ENCODE measurements at regions not wholly inside any gene's neighbourhood (a gene's known extent, or its start where the extent isn't known, plus 50 kb on each side); places are given as distances from the start of the nearest gene placed in this dataset.

DNA sequence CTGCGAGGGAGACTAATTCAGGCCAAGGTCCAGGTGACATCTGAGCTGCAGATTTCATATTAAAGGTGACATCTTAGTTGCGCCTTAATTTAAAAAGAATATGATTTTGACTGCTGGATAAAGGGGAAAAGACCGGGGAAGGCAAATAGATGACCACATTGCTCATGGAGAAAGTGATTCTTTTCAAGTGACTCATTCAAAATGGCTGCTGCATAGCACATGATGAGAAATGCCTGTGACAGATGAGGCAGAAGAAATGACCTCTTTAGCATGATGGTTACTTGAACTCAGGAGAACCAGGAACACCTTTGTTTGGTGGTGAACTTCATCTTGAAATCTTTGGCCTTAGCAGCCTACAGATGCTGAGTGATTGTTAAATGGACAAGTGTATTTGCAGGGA, 385.8 kb upstream of the TRIB2 start:
- Histone ChIP-seq H3K4me1 (no peaks in the 10 kb centered on the region), H3K9me3 (replicated peaks) (peaks cover 7% of the 10 kb centered on the region), H3K27me3 (ENCODE audit: low read depth) (no peaks in the 10 kb centered on the region), H3K4me3 (no peak overlapping the region), H3K36me3 (no peaks in the 10 kb centered on the region), H3K27ac (replicated peaks) (no peak overlapping the region)
- TF ChIP-seq, protein P1, sequence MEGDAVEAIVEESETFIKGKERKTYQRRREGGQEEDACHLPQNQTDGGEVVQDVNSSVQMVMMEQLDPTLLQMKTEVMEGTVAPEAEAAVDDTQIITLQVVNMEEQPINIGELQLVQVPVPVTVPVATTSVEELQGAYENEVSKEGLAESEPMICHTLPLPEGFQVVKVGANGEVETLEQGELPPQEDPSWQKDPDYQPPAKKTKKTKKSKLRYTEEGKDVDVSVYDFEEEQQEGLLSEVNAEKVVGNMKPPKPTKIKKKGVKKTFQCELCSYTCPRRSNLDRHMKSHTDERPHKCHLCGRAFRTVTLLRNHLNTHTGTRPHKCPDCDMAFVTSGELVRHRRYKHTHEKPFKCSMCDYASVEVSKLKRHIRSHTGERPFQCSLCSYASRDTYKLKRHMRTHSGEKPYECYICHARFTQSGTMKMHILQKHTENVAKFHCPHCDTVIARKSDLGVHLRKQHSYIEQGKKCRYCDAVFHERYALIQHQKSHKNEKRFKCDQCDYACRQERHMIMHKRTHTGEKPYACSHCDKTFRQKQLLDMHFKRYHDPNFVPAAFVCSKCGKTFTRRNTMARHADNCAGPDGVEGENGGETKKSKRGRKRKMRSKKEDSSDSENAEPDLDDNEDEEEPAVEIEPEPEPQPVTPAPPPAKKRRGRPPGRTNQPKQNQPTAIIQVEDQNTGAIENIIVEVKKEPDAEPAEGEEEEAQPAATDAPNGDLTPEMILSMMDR (IDR thresholded peaks at IDR 0.05; ENCODE audit: borderline replicate concordance): no peak
- no peak for DNase-seq
- intact Hi-C loops (cut with micrococcal nuclease): no loop called here

DNA sequence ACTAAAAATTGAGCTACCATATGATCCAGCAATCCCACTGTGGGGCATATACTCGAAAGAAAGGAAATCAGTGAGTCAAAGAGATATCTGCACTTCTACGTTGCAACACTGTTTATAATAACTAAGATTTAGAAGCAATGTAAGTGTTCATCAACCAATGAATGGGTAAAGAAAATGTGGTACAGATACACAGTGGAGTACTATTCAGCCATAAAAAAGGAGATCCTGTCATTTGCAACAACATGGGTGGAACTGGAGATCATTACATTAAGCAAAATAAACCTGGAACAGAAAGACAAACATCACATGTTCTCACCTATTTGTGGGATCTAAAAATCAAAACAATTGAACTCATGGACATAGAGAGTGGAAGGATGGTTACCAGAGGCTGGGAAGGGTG, 385.0 kb upstream of the TRIB2 start:
- no peaks in the 10 kb centered on the region for H3K27me3 ChIP-seq (ENCODE audit: low read depth)
- TF ChIP-seq, protein P1 (IDR thresholded peaks at IDR 0.05; ENCODE audit: borderline replicate concordance): no peak
- no peaks in the 10 kb centered on the region for H3K4me1 ChIP-seq
- no peak for DNase-seq
- H3K36me3 ChIP-seq: no peaks in the 10 kb centered on the region
- no peak overlapping the region for H3K4me3 ChIP-seq
- intact Hi-C loops (cut with micrococcal nuclease): no loop called here
- peaks cover 7% of the 10 kb centered on the region for H3K9me3 ChIP-seq (replicated peaks)
- no peak overlapping the region for H3K27ac ChIP-seq (replicated peaks)

DNA sequence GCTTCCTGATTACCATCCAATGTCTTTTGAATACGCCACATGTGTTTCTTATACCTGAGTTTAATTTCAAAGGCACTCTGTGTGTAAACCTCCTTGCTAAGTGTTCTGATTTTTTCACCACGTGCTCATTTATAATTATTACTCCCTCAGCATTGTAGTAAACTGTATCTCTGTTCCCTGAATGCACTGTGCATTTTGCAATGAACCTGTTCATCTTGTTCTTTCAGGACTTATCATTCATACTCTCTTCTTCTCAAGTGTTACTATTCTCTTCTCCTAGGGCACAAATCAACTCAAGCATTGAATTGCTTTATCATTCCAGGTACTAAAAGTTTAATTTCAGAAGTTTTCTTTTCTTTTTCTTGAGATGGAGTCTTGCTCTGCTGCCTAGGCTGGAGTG, 383.4 kb upstream of the TRIB2 start:
- Histone ChIP-seq H3K27ac (replicated peaks) (no peak overlapping the region), H3K9me3 (replicated peaks) (peaks cover 7% of the 10 kb centered on the region), H3K27me3 (ENCODE audit: low read depth) (no peaks in the 10 kb centered on the region), H3K4me1 (no peaks in the 10 kb centered on the region), H3K36me3 (no peaks in the 10 kb centered on the region), H3K4me3 (no peak overlapping the region)
- intact Hi-C loops (cut with micrococcal nuclease): no loop called here
- no peak for DNase-seq
- TF ChIP-seq, protein P1 (IDR thresholded peaks at IDR 0.05; ENCODE audit: borderline replicate concordance): no peak

DNA sequence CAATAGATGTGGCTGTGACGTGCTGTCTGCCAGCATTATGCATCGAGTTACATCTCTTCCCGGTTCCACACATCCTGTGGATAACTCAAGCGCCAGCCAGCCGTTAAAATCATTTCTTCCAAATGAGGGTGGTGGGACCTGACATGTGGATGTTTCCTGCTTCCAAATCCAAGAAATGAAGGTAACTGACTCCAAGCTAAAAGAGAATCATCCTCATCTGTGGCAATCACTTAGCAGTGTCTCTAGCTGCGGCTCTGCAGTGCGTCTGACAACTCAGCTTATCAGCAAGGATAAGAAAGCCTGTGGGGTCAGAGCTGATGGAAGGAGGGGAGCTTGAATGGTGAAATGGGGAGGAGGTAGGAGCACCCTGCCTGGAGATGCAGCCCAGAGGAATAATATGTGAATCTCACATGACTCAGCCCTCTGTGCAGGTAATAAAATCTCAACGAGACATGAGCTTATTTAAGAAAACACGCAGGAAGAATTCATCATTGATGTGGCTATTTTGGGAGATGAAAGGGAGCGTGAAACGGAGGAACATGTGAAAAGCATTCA, 382.2 kb upstream of the TRIB2 start:
- Histone ChIP-seq H3K27me3 (ENCODE audit: low read depth) (no peaks in the 10 kb centered on the region), H3K4me1 (no peaks in the 10 kb centered on the region), H3K27ac (replicated peaks) (no peak overlapping the region), H3K4me3 (no peak overlapping the region), H3K9me3 (replicated peaks) (peaks cover 7% of the 10 kb centered on the region), H3K36me3 (no peaks in the 10 kb centered on the region)
- no peak for DNase-seq
- intact Hi-C loops (cut with micrococcal nuclease): no loop called here
- TF ChIP-seq, protein P1 (IDR thresholded peaks at IDR 0.05; ENCODE audit: borderline replicate concordance): no peak

DNA sequence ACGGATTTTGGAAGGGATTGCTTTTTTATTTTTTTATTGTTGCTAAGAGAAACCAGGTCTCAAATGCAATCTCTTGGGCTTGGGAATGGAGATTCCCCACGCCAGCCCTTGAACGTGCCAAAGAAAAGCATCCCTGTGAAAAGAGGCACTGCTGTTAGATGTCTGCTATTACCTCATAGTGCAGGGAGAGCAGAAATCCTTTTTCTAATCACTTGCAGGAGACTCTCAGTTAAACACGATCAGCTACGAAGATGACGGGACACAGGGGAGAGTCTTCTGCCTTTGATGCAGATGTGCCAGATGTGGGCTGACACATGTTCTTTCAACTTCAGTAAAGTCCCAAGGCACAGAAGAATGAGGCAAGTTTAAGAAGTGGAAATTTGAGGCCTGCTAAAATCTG, 381.6 kb upstream of the TRIB2 start:
- intact Hi-C loops (cut with micrococcal nuclease): no loop called here

More for the DNA sequence above, 381.6 kb upstream of the TRIB2 start:
- no peak overlapping the region for H3K27ac ChIP-seq (replicated peaks)
- no peaks in the 10 kb centered on the region for H3K27me3 ChIP-seq (ENCODE audit: low read depth)
- H3K4me3 ChIP-seq: no peak overlapping the region
- no peaks in the 10 kb centered on the region for H3K4me1 ChIP-seq
- TF ChIP-seq, protein P1 (IDR thresholded peaks at IDR 0.05; ENCODE audit: borderline replicate concordance): no peak
- no peaks in the 10 kb centered on the region for H3K36me3 ChIP-seq
- no peak for DNase-seq
- peaks cover 7% of the 10 kb centered on the region for H3K9me3 ChIP-seq (replicated peaks)

Data from left ventricle myocardium inferior (tissue), 1 donor.